ENCODE measurements at regions not wholly inside any gene's neighbourhood (a gene's known extent, or its start where the extent isn't known, plus 50 kb on each side); places are given as distances from the start of the nearest gene placed in this dataset.
"Not testable (repeated sequence)": the region's sequence is repeated elsewhere in the genome, so short reads cannot be mapped to it uniquely, and the experiment has no call there.

DNA sequence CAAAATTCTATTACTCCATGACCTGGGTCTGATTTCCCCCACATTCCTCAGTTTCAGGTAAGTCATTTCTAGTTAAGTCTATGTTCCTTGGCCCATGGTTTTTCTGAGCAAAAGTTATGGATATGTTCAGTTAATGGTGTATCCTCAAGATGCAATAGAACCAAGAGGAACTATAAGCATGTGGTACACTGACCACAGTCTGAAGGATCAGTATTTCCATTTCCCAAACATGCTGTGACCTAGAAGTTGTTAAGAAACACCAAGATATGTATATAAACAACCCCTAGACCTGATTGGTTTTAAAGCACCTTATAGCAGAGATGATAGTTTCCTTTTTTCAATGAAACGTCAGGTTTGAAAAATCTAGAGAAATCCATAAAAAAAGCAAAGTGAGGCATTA is 94.2 kb upstream of the ABCB5 start:
- no peak for DNase-seq

GRCh38 chr7:20529260-20529659 is 86.2 kb upstream of the ABCB5 start:
- DNase-seq: no peak

DNA sequence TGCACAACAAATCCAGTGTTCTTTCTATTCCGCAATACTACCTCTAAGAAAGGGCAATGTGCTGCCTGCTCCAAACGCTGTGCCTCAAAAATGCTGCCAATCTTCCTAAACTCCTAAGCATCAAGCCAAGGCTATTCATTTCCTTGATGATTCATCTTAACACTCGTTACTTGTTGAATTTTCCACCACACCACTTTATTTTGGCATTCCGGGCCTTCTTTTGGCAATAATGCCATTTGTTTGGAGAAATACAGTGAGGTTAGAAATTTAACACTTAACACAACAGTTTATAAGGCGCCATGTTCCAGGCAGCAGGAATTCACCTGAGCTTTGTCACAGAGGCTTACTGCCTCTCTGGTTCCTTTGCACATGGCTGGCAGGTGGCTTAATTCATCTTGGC is 82.6 kb upstream of the ABCB5 start:
- no peak for DNase-seq

GRCh38 chr7:20534543-20534942 is 80.9 kb upstream of the ABCB5 start:
- no peak for DNase-seq

GRCh38 chr7:20535541-20535940 is 79.9 kb upstream of the ABCB5 start:
- DNase-seq: no peak

GRCh38 chr7:20539201-20539600 is 76.3 kb upstream of the ABCB5 start:
- DNase-seq: no peak

DNA sequence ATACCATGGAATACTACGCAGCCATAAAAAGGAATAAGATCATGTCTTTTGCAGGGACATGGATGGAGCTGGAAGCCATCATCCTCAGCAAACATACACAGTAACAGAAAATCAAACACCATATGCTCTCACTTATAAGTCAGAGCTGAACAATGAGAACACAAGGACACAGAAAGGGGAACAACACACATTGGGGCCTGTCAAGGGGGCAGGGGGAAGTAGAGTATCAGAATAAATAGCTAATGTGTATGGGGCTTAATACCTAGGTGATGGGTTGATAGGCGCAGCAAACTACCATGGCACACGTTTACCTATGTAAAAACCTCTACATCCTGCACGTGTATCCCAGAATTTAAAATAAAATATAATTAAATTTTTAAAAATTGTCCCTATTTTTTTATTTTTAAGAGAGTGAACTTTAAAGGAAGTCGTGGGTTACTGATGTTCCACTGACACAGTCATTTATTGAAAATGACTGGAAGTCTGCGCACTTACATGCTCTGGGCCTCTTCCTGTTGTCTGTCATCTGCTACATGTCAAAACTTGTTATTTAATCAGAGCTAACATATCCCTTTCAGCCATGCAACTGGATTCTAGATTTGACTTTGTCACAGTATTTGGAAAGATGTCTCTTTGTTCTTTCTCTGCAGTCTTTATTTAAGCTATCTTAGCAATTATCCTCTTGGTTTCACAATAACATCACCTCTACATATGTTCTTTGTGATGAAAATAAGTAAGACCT is 73.7 kb upstream of the ABCB5 start:
- DNase-seq: no peak

GRCh38 chr7:20542594-20542993 is 72.9 kb upstream of the ABCB5 start:
- DNase-seq: no peak

- DNase-seq: no peak
Observed at GRCh38 chr7:20543500-20543899, 72.0 kb upstream of the ABCB5 start.

GRCh38 chr7:20545016-20545415 is 70.5 kb upstream of the ABCB5 start:
- no peak for DNase-seq

DNA sequence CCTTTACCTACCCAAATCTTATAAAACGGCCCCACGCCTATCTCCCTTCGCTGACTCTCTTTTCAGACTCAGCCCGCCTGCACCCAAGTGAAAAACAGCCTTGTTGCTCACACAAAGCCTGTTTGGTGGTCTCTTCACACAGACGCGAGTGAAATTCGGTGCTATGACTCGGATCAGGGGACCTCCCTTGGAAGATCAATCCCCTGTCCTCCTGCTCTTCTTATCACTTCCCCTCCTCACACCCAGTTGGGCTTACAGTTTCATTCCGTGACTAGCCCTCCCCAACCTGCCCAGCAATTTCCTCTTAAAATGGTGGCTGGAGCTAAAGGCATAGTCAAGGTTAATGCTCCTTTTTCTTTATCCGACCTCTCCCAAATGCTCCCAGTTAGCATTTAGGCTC is 68.5 kb upstream of the ABCB5 start:
- DNase-seq: not testable (repeated sequence)

- DNase-seq: no peak
Observed at GRCh38 chr7:20554072-20554471, 61.4 kb upstream of the ABCB5 start.

DNA sequence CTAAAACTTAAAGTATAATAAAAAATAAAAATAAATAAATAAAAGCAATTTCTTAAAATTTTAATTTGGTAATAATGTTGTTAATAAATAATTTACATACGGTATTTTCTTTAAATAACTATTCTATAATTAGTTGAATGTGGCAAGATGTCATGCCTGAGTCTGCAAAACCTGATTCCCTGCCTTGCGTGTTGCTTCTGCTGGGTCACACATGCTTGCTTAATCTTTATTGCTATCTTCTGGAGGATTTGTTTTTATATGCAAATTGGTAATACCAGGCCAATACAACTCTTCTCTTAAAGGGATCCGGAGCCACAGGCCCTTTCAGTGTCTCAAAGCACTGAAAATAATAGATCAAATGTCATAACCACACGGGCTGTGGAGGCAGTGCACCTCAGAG is 59.4 kb upstream of the ABCB5 start:
- no peak for DNase-seq

DNA sequence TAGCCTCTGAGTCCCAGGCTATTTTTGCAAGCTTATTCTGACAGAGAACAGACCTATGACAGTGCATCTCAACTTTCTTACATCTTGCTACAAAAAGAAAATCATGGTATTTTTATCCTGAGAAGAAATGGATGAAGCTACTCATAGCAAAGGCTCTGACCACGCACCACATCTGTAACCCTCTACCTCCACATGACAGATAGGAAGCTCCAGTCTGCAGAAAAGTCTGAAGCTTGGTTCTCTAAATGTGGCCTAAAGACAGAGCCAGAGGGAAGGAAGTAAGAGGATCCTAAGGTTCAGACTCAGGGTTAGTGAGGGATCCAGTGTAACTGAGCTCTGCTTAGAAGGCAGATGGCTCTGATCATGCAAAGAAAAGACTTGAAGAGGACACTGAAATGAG is 58.4 kb upstream of the ABCB5 start:
- DNase-seq: no peak

GRCh38 chr7:20558963-20559716 is 56.3 kb upstream of the ABCB5 start:
- DNase-seq: no peak

- no peak for DNase-seq
Observed at GRCh38 chr7:20559883-20560282, 55.6 kb upstream of the ABCB5 start.

DNA sequence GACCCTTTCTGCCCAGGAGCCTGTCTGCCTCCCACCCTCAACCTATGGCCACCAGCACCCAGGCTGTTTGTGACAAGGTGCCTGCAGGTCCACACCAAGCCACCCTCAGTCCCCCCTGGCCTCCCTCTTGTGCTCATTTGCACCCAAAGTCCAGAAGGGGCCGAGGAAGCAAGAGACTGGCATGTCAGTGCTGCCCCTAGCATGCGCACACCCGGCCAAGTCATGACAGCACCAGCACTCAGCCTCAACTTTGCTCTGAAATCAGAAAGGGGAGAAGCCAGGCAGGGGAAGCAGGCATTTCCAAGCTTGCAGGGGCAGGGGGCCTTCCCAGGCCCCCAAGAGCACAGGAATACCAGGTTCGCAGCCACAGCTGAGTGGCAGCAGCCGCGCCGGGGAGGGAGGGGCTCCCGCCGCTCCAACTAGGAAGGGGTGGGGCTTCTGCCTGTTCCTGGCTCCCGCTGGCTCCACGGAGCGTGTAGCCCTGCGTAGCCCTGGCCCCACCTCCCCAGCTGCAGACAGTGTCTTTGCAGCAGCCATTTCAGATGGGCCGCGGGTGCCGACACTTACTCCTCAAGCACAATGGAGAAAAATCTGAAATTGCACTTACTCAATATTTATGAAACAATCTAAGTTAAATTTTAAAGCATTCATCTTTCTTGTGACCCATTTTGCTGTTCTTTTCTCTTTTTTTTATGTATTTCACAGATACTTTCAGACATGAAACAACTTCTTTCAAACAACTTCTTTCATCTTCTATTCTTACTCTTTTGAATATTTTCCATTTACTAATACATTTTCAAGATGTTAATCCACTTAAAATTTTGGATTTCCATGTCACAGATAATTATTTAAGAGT is 54.9 kb upstream of the ABCB5 start:
- peak; percentile 39 for DNase-seq

GRCh38 chr7:20561466-20561865 is 54.0 kb upstream of the ABCB5 start:
- DNase-seq: no peak

DNA sequence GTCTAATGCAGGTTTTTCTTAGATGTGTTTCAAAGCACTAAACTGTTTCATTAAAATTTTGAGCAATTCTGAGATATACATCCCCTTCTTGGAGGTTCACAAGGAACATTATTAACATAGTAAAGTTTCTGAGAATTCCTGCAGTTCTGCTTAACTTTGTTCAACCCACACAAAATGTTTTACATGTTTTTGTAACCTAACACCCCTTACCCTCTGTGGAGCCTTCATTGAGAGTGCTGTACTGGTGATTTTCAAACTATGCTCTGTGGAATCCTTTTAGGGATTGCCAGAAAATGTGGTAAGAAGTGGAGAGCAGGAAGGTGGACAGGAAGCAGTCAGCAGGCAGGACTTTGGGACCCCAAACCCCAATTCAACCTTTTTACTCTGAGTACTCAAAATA is 53.6 kb upstream of the ABCB5 start:
- no peak for DNase-seq

- DNase-seq: no peak
Observed at GRCh38 chr7:20562461-20562860, 53.0 kb upstream of the ABCB5 start.

All from NCI-H2029 treated with DMSO at 0.1 percent for 48 hours (cell line).